ENCODE measurements at regions not wholly inside any gene's neighbourhood (a gene's known extent, or its start where the extent isn't known, plus 50 kb on each side); places are given as distances from the start of the nearest gene placed in this dataset.

- Mint-ChIP-seq H3K27ac (ENCODE audit: unreplicated experiment) (no peak overlapping the region), H3K4me3 (ENCODE audit: unreplicated experiment) (no peak overlapping the region), H3K4me1 (ENCODE audit: unreplicated experiment) (peaks cover 24% of the 10 kb centered on the region), H3K36me3 (ENCODE audit: unreplicated experiment) (no peaks in the 10 kb centered on the region), H3K9me3 (ENCODE audit: unreplicated experiment) (no peaks in the 10 kb centered on the region), H3K27me3 (ENCODE audit: unreplicated experiment) (no peaks in the 10 kb centered on the region)
- no peak for TF ChIP-seq CTCF (IDR thresholded peaks at IDR 0.05)
- no peak for DNase-seq (ENCODE audit: extremely low spot score, unreplicated experiment)
Observed at GRCh38 chr1:199163670-199164069, 524.8 kb downstream of the PTPRC start.

- TF ChIP-seq CTCF (IDR thresholded peaks at IDR 0.05), result no peak
- Mint-ChIP-seq H3K9me3 (ENCODE audit: unreplicated experiment) (no peaks in the 10 kb centered on the region), H3K4me1 (ENCODE audit: unreplicated experiment) (peaks cover 5% of the 10 kb centered on the region), H3K36me3 (ENCODE audit: unreplicated experiment) (no peaks in the 10 kb centered on the region), H3K27ac (ENCODE audit: unreplicated experiment) (no peak overlapping the region), H3K27me3 (ENCODE audit: unreplicated experiment) (no peaks in the 10 kb centered on the region), H3K4me3 (ENCODE audit: unreplicated experiment) (no peak overlapping the region)
- no peak for DNase-seq (ENCODE audit: extremely low spot score, unreplicated experiment)
Observed at GRCh38 chr1:199167460-199167859, 528.6 kb downstream of the PTPRC start.

GRCh38 chr1:199168888-199169585 is 530.2 kb downstream of the PTPRC start:
- TF ChIP-seq CTCF (IDR thresholded peaks at IDR 0.05), result no peak

GRCh38 chr1:199170711-199171110 is 531.9 kb downstream of the PTPRC start:
- Mint-ChIP-seq H3K9me3 (ENCODE audit: unreplicated experiment) (no peaks in the 10 kb centered on the region), H3K27ac (ENCODE audit: unreplicated experiment) (no peak overlapping the region), H3K36me3 (ENCODE audit: unreplicated experiment) (no peaks in the 10 kb centered on the region), H3K27me3 (ENCODE audit: unreplicated experiment) (no peaks in the 10 kb centered on the region), H3K4me1 (ENCODE audit: unreplicated experiment) (peaks cover 12% of the 10 kb centered on the region), H3K4me3 (ENCODE audit: unreplicated experiment) (no peak overlapping the region)
- no peak for DNase-seq (ENCODE audit: extremely low spot score, unreplicated experiment)
- no peak for TF ChIP-seq CTCF (IDR thresholded peaks at IDR 0.05)

More at GRCh38 chr1:199168888-199169585, 530.2 kb downstream of the PTPRC start:
- Mint-ChIP-seq H3K9me3 (ENCODE audit: unreplicated experiment) (no peaks in the 10 kb centered on the region), H3K4me1 (ENCODE audit: unreplicated experiment) (peaks cover 6% of the 10 kb centered on the region), H3K27me3 (ENCODE audit: unreplicated experiment) (no peaks in the 10 kb centered on the region), H3K4me3 (ENCODE audit: unreplicated experiment) (no peak overlapping the region), H3K36me3 (ENCODE audit: unreplicated experiment) (no peaks in the 10 kb centered on the region), H3K27ac (ENCODE audit: unreplicated experiment) (no peak overlapping the region)
- DNase-seq (ENCODE audit: extremely low spot score, unreplicated experiment), result no peak

- Mint-ChIP-seq H3K4me1 (ENCODE audit: unreplicated experiment) (peaks cover 23% of the 10 kb centered on the region), H3K27me3 (ENCODE audit: unreplicated experiment) (no peaks in the 10 kb centered on the region), H3K27ac (ENCODE audit: unreplicated experiment) (no peak overlapping the region), H3K4me3 (ENCODE audit: unreplicated experiment) (no peak overlapping the region), H3K36me3 (ENCODE audit: unreplicated experiment) (no peaks in the 10 kb centered on the region), H3K9me3 (ENCODE audit: unreplicated experiment) (no peaks in the 10 kb centered on the region)
- no peak for DNase-seq (ENCODE audit: extremely low spot score, unreplicated experiment)
- no peak for TF ChIP-seq CTCF (IDR thresholded peaks at IDR 0.05)
Observed at GRCh38 chr1:199172171-199173124, 533.6 kb downstream of the PTPRC start.
